C4-2B (cell line): ENCODE measurements at regions not wholly inside any gene's neighbourhood (a gene's known extent, or its start where the extent isn't known, plus 50 kb on each side); places are given as distances from the start of the nearest gene placed in this dataset.

Source experiments
- H3K27ac ChIP-seq: fragments of 450-650 bp; 2 replicates; pipeline ENCODE4 v1.5.1; 2017
- CTCF ChIP-seq: fragments of 450-650 bp; conservative IDR thresholded peaks from 2 replicates; pipeline ENCODE4 v1.5.1; 2017; ENCODE audit warnings: mild to moderate bottlenecking
- ZFX ChIP-seq: fragments of 450-650 bp; IDR thresholded peaks from 2 replicates; pipeline ENCODE4 v1.6.1; 2017

- H3K27ac ChIP-seq: no peak overlapping the region
- TF ChIP-seq CTCF (no peak), ZFX (no peak)
These were observed 197.0 kb downstream of the PHLDA1 start for GRCh38 chr12:75834591-75834990.

DNA sequence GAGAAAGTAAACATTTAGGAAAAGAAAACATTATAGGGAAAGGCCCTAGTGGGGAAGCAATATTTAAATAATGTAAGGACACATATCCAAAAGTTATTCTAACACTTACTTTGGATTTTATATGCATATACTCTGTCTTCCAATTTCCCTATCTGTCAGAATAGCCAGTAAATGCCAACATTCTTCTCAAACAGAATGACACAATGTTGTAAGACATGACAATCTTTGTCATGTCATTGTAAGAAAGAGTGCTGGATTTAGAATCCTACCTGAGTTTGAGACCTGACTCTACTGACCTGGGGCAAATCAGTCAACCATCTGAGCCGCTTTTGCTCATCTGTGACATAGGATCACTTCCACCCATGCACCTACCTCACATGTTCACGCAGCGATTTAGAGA, 198.3 kb downstream of the PHLDA1 start:
- no peak overlapping the region for H3K27ac ChIP-seq
- TF ChIP-seq ZFX: no peak
- TF ChIP-seq CTCF: no peak

- TF ChIP-seq ZFX (no peak), CTCF (no peak)
These were observed 200.2 kb downstream of the PHLDA1 start for GRCh38 chr12:75831402-75831801.

DNA sequence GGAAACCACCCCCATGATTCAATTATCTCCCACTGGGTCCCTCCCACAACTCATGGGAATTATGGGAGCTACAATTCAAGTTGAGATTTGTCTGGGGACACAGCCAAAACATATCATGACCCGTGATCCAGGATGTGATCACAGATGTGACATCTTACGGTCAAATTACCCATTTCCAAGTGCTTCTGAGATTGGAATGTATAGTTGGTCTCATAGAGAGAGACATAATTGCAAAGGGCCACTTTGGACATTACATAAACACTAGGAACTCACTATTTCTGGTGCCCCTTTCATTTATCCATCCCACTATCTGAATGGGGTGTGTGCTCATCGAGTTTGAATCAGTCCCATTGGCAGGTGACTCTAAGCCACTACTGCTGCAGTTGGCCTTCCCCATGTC, 204.5 kb downstream of the PHLDA1 start:
- TF ChIP-seq CTCF (no peak), ZFX (no peak)
- no peak overlapping the region for H3K27ac ChIP-seq

More at GRCh38 chr12:75831402-75831801, 200.2 kb downstream of the PHLDA1 start:
- no peak overlapping the region for H3K27ac ChIP-seq

GRCh38 chr12:75825686-75826085, 205.9 kb downstream of the PHLDA1 start:
- no peak for TF ChIP-seq CTCF
- H3K27ac ChIP-seq: no peak overlapping the region

DNA sequence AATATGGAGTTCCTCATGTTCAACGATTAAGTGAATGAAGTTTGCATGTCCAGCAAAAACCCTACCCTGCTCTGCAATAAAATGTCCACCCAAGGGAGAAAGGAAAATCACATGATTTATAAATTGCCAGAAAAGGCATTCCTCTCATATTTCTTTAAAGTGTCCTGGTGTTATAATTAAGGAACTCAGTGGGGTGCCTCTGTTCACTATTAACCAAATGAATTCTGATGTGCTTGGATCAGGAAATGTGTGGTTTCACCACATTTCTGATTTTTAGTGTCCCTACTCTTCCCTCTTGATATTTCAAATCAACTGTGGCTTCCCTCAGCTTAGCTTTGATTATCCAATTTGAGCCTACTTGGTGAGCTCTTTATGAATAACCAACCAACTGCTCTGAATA, 208.1 kb downstream of the PHLDA1 start:
- no peak overlapping the region for H3K27ac ChIP-seq
- no peak for TF ChIP-seq ZFX
- no peak for TF ChIP-seq CTCF

- no peak overlapping the region for H3K27ac ChIP-seq
- TF ChIP-seq ZFX: no peak
- TF ChIP-seq CTCF: no peak
These were observed 209.2 kb downstream of the PHLDA1 start for GRCh38 chr12:75822416-75822815.
